ENCODE measurements at regions not wholly inside any gene's neighbourhood (a gene's known extent, or its start where the extent isn't known, plus 50 kb on each side); places are given as distances from the start of the nearest gene placed in this dataset.

- no peak for DNase-seq (ENCODE audit: extremely low read depth in 1 of 11, low read depth in 9 of 11, low spot score in 4 of 11)
Observed at GRCh38 chr3:193842029-193842798, 249.2 kb downstream of the OPA1 start.

GRCh38 chr3:193842832-193843473, 249.9 kb downstream of the OPA1 start:
- no peak for DNase-seq (ENCODE audit: extremely low read depth in 1 of 11, low read depth in 9 of 11, low spot score in 4 of 11)

- peak in 7 of 11 donors; percentile 45 to 84 (median 52) for DNase-seq (ENCODE audit: extremely low read depth in 1 of 11, low read depth in 9 of 11, low spot score in 4 of 11)
Observed at GRCh38 chr3:193843474-193844301, 250.7 kb downstream of the OPA1 start.

- DNase-seq (ENCODE audit: extremely low read depth in 1 of 11, low read depth in 9 of 11, low spot score in 4 of 11): no peak
Observed at GRCh38 chr3:193844472-193844871, 251.5 kb downstream of the OPA1 start.

GRCh38 chr3:193845144-193845543, 252.1 kb downstream of the OPA1 start:
- no peak for DNase-seq (ENCODE audit: extremely low read depth in 1 of 11, low read depth in 9 of 11, low spot score in 4 of 11)

GRCh38 chr3:193846569-193846968, 253.6 kb downstream of the OPA1 start:
- DNase-seq (ENCODE audit: extremely low read depth in 1 of 11, low read depth in 9 of 11, low spot score in 4 of 11): no peak

GRCh38 chr3:193847402-193847801, 254.4 kb downstream of the OPA1 start:
- DNase-seq (ENCODE audit: extremely low read depth in 1 of 11, low read depth in 9 of 11, low spot score in 4 of 11): no peak

GRCh38 chr3:193848547-193848946, 255.5 kb downstream of the OPA1 start:
- no peak for DNase-seq (ENCODE audit: extremely low read depth in 1 of 11, low read depth in 9 of 11, low spot score in 4 of 11)

- DNase-seq (ENCODE audit: extremely low read depth in 1 of 11, low read depth in 9 of 11, low spot score in 4 of 11): no peak
Observed at GRCh38 chr3:193850084-193850619, 257.1 kb downstream of the OPA1 start.

GRCh38 chr3:193851428-193851847, 258.4 kb downstream of the OPA1 start:
- DNase-seq (ENCODE audit: extremely low read depth in 1 of 11, low read depth in 9 of 11, low spot score in 4 of 11): no peak

GRCh38 chr3:193851941-193852674, 259.1 kb downstream of the OPA1 start:
- no peak for DNase-seq (ENCODE audit: extremely low read depth in 1 of 11, low read depth in 9 of 11, low spot score in 4 of 11)

GRCh38 chr3:193852901-193853300, 259.9 kb downstream of the OPA1 start:
- DNase-seq (ENCODE audit: extremely low read depth in 1 of 11, low read depth in 9 of 11, low spot score in 4 of 11): no peak

GRCh38 chr3:193853511-193854219, 260.7 kb downstream of the OPA1 start:
- DNase-seq (ENCODE audit: extremely low read depth in 1 of 11, low read depth in 9 of 11, low spot score in 4 of 11): no peak

- DNase-seq (ENCODE audit: extremely low read depth in 1 of 11, low read depth in 9 of 11, low spot score in 4 of 11): no peak
Observed at GRCh38 chr3:193857996-193858395, 265.0 kb downstream of the OPA1 start.

- DNase-seq (ENCODE audit: extremely low read depth in 1 of 11, low read depth in 9 of 11, low spot score in 4 of 11): no peak
Observed at GRCh38 chr3:193859195-193859594, 266.2 kb downstream of the OPA1 start.

GRCh38 chr3:193861012-193861411, 268.0 kb downstream of the OPA1 start:
- no peak for DNase-seq (ENCODE audit: extremely low read depth in 1 of 11, low read depth in 9 of 11, low spot score in 4 of 11)

GRCh38 chr3:193862843-193863242, 269.8 kb downstream of the OPA1 start:
- no peak for DNase-seq (ENCODE audit: extremely low read depth in 1 of 11, low read depth in 9 of 11, low spot score in 4 of 11)

GRCh38 chr3:193863657-193864357, 270.8 kb downstream of the OPA1 start:
- DNase-seq (ENCODE audit: extremely low read depth in 1 of 11, low read depth in 9 of 11, low spot score in 4 of 11): no peak

Measured in renal cortex interstitium (tissue), 11 donors.